ENCODE measurements at regions not wholly inside any gene's neighbourhood (a gene's known extent, or its start where the extent isn't known, plus 50 kb on each side); places are given as distances from the start of the nearest gene placed in this dataset.

- no peak for TF ChIP-seq POLR2A (IDR thresholded peaks at IDR 0.05)
- TF ChIP-seq CTCF (IDR thresholded peaks at IDR 0.05) = no peak
- no peak for TF ChIP-seq POLR2AphosphoS5 (IDR thresholded peaks at IDR 0.05)
- no peak for TF ChIP-seq EP300 (IDR thresholded peaks at IDR 0.05; ENCODE audit: low read depth)
Measured at GRCh38 chr1:90405726-90406125, 311.4 kb downstream of the BARHL2 start.

Measured in transverse colon (tissue), 4 donors.